IMR-90 (cell line): ENCODE measurements at regions not wholly inside any gene's neighbourhood (a gene's known extent, or its start where the extent isn't known, plus 50 kb on each side); places are given as distances from the start of the nearest gene placed in this dataset.

Experiments used
- ATAC-seq: fragments of 200-7000 bp; cut with Tn5 transposase; 2 replicates; pipeline ENCODE4 v1.9.1; 2020; ENCODE audit warnings: low read depth, mild to moderate bottlenecking, moderate library complexity
- BruUV-seq: library from RNA; stranded (reverse); fragments of 400-500 nt; replicated peaks from 2 replicates; lab custom pipeline; 2021; lab: Mats Ljungman, UMichigan
- CTCF ChIA-PET: fragments of 300-600 bp; formaldehyde crosslinking; extraction: SDS; loops from one replicate; lab custom pipeline; 2021; ENCODE audit warnings: antibody characterized with exemption; lab: Yijun Ruan, JAX
- POLR2A ChIA-PET: fragments of 300-600 bp; sonication (Branson Sonifier 250); formaldehyde crosslinking; loops from one replicate; lab custom pipeline; 2022; ENCODE audit warnings: antibody characterized with exemption; ENCODE audit not compliant: unreplicated experiment; lab: Charles Lee
- DNase-seq: peaks from one replicate; pipeline ENCODE4 v3.0.0; 2013
- H2AFZ ChIP-seq: replicated peaks from 2 replicates; pipeline ENCODE3; 2013; ENCODE audit warnings: low read length, mild to moderate bottlenecking; ENCODE audit not compliant: poor library complexity
- H2AK5ac ChIP-seq: 2 replicates; pipeline ENCODE4 v1.6.1; 2013; ENCODE audit warnings: low read depth, low read length, inconsistent platforms
- H2AK9ac ChIP-seq: replicated peaks from 2 replicates; pipeline ENCODE3; 2013; ENCODE audit warnings: mild to moderate bottlenecking, low read depth, low read length, moderate library complexity; ENCODE audit not compliant: poor library complexity
- H2BK120ac ChIP-seq: 2 replicates; pipeline ENCODE4 v1.6.1; 2013; ENCODE audit warnings: low read depth, low read length, inconsistent platforms
- H2BK15ac ChIP-seq: 3 replicates; pipeline ENCODE4 v1.6.1; 2013; ENCODE audit warnings: low read depth, low read length, inconsistent platforms
- H2BK20ac ChIP-seq: 2 replicates; pipeline ENCODE4 v1.6.1; 2013; ENCODE audit warnings: low read depth, mild to moderate bottlenecking, inconsistent platforms, low read length, moderate library complexity
- H2BK5ac ChIP-seq: 2 replicates; pipeline ENCODE4 v1.6.1; 2013; ENCODE audit warnings: mild to moderate bottlenecking, low read depth, low read length, inconsistent platforms; ENCODE audit not compliant: poor library complexity, severe bottlenecking
- H3K14ac ChIP-seq: replicated peaks from 2 replicates; pipeline ENCODE4 v1.6.1; 2013; ENCODE audit warnings: low read depth, low read length, inconsistent platforms
- H3K18ac ChIP-seq: 2 replicates; pipeline ENCODE4 v1.6.1; 2013; ENCODE audit warnings: low read depth, low read length, control low read depth
- H3K23ac ChIP-seq: 2 replicates; pipeline ENCODE4 v1.6.1; 2013; ENCODE audit warnings: low read depth, low read length, inconsistent platforms
- H3K27ac ChIP-seq: 2 replicates; pipeline ENCODE4 v1.5.1; 2013; ENCODE audit warnings: mild to moderate bottlenecking, control low read depth, low read length; ENCODE audit not compliant: insufficient read depth
- H3K27me3 ChIP-seq: 2 replicates; pipeline ENCODE4 v1.6.1; 2013; ENCODE audit warnings: low read length; ENCODE audit not compliant: control insufficient read depth, insufficient read depth
- H3K36me3 ChIP-seq: 2 replicates; pipeline ENCODE4 v1.6.1; 2013; ENCODE audit warnings: low read length, mixed read lengths; ENCODE audit not compliant: control insufficient read depth, insufficient read depth
- H3K4ac ChIP-seq: 2 replicates; pipeline ENCODE4 v1.6.1; 2013; ENCODE audit warnings: low read depth, low read length, inconsistent platforms
- H3K4me1 ChIP-seq: 2 replicates; pipeline ENCODE4 v1.6.1; 2013; ENCODE audit warnings: low read length, mixed read lengths; ENCODE audit not compliant: control insufficient read depth, insufficient read depth
- H3K4me2 ChIP-seq: 2 replicates; pipeline ENCODE4 v1.6.1; 2013; ENCODE audit warnings: low read depth, mild to moderate bottlenecking, control low read depth, low read length, moderate library complexity
- H3K4me3 ChIP-seq: 2 replicates; pipeline ENCODE4 v1.5.1; 2013; ENCODE audit warnings: low read depth, mild to moderate bottlenecking, control low read depth, low read length, moderate library complexity; ENCODE audit not compliant: insufficient read depth
- H3K56ac ChIP-seq: 2 replicates; pipeline ENCODE4 v1.6.1; 2013; ENCODE audit warnings: low read length, inconsistent platforms; ENCODE audit not compliant: insufficient read depth; ENCODE audit errors: extremely low read depth
- H3K79me1 ChIP-seq, 2 experiments: 2 replicates each; pipeline ENCODE4 v1.6.1; 2013; ENCODE audit warnings: low read length in 2 of 2, inconsistent platforms in 1 of 2, low read depth in 1 of 2
- H3K9ac ChIP-seq: 2 replicates; pipeline ENCODE4 v1.6.1; 2013; ENCODE audit warnings: low read depth, low read length, control low read depth
- H3K9me1 ChIP-seq: 2 replicates; pipeline ENCODE4 v1.6.1; 2013; ENCODE audit warnings: low read length, inconsistent platforms; ENCODE audit not compliant: insufficient read depth
- H3K9me3 ChIP-seq: 2 replicates; pipeline ENCODE4 v1.6.1; 2013; ENCODE audit warnings: low read length; ENCODE audit not compliant: control insufficient read depth, insufficient read depth
- H4K20me1 ChIP-seq: 2 replicates; pipeline ENCODE4 v1.6.1; 2013; ENCODE audit warnings: low read length, inconsistent platforms; ENCODE audit not compliant: insufficient read depth
- H4K5ac ChIP-seq: 2 replicates; pipeline ENCODE4 v1.6.1; 2013; ENCODE audit warnings: mild to moderate bottlenecking, low read depth, low read length, control low read depth
- H4K8ac ChIP-seq, 2 experiments: 2 replicates each; pipeline ENCODE4 v1.6.1; 2013; ENCODE audit warnings: low read depth in 2 of 2, low read length in 2 of 2, control low read depth in 1 of 2, inconsistent platforms in 1 of 2
- H4K91ac ChIP-seq: 2 replicates; pipeline ENCODE4 v1.6.1; 2013; ENCODE audit warnings: low read depth, low read length, inconsistent platforms; ENCODE audit not compliant: insufficient read depth
- MAFK ChIP-seq: IDR thresholded peaks from 2 replicates; pipeline ENCODE4 v1.6.1; 2012; ENCODE audit warnings: low read depth, low read length, improper control_type of control experiment
- POLR2A ChIP-seq: IDR thresholded peaks from 2 replicates; pipeline ENCODE4 v1.6.1; 2012; ENCODE audit warnings: mild to moderate bottlenecking, low read depth, low read length
- RAD21 ChIP-seq: IDR thresholded peaks from 2 replicates; pipeline ENCODE4 v1.6.1; 2012; ENCODE audit warnings: low read length, improper control_type of control experiment
- RCOR1 ChIP-seq: IDR thresholded peaks from 2 replicates; pipeline ENCODE4 v1.6.1; 2012; ENCODE audit warnings: mild to moderate bottlenecking, low read length, improper control_type of control experiment; ENCODE audit not compliant: insufficient replicate concordance
- SMC3 ChIP-seq: fragments of 150-350 bp; IDR thresholded peaks from 2 replicates; pipeline ENCODE4 v1.6.1; 2016; ENCODE audit warnings: low read depth, mild to moderate bottlenecking, antibody characterized with exemption, low read length, moderate library complexity
- WGBS, 2 experiments: methylation state at CpG; one replicate each; pipeline versions ENCODE4 v1.1.5 to v1.1.7; 2013; ENCODE audit warnings: missing lambda C conversion rate in 2 of 2; ENCODE audit not compliant: insufficient read length in 1 of 2; ENCODE audit errors: extremely low coverage in 2 of 2; 5-methylcytosine and 5-hydroxymethylcytosine counted together
- dilution Hi-C: fragments of 300-500 bp; cut with HindIII; formaldehyde crosslinking; loops from one replicate; pipeline ENCODE4 v1.14.3; 2018; ENCODE audit warnings: low sequenced_read_pairs; ENCODE audit not compliant: unreplicated experiment
- in situ Hi-C: fragments of 300-500 bp; cut with MboI; formaldehyde crosslinking; loops from 3 replicates; pipeline ENCODE4 v1.14.3; 2019; ENCODE audit warnings: low sequenced_read_pairs, inconsistent platforms, mixed read lengths
- intact Hi-C: fragments of 100-400 bp; cut with micrococcal nuclease; formaldehyde crosslinking; loops from 2 replicates; pipeline ENCODE4 v1.10.0; 2022
- TF ChIP-seq, protein P1 (sequence below): conservative IDR thresholded peaks from 2 replicates; pipeline ENCODE4 v1.5.1; 2012; ENCODE audit warnings: mild to moderate bottlenecking, low read depth, low read length, improper control_type of control experiment

DNA sequence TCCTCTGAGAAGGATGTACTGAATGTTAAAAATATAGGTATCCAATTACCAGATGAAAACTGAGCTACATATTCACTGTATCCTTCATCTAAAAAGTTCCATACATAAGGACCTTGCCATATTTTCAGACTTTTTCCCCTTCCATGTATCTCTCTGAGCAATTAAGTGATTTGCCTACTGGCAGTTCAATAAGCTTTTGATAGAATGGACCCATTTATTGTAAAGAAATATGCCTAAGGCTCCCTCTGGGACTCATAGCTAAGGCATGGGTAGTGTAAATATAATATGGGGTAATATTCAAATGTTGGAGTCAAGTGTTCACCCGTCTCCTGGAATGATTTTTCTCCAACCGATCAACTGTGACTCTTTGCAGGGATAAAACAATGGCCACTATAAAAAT, 135.4 kb upstream of the FSHR start:
- Histone ChIP-seq H3K4me2 (no peak overlapping the region), H3K4ac (no peak overlapping the region), H2AK9ac (no peak overlapping the region), H3K4me3 (no peak overlapping the region), H3K9me3 (no peaks in the 10 kb centered on the region), H2AFZ (no peak overlapping the region), H2BK120ac (no peak overlapping the region), H3K9ac (no peak overlapping the region), H3K18ac (no peak overlapping the region), H4K20me1 (no peaks in the 10 kb centered on the region), H2BK5ac (no peak overlapping the region), H3K27me3 (no peaks in the 10 kb centered on the region), H3K23ac (no peak overlapping the region), H2BK15ac (no peak overlapping the region), H4K5ac (no peak overlapping the region), H3K9me1 (no peaks in the 10 kb centered on the region), H3K14ac (no peak overlapping the region), H3K27ac (no peak overlapping the region), H3K56ac (no peak overlapping the region), H2BK20ac (no peak overlapping the region), H4K91ac (no peak overlapping the region), H3K36me3 (no peaks in the 10 kb centered on the region), H3K79me1 (no peaks in the 10 kb centered on the region), H2AK5ac (no peak overlapping the region), H3K4me1 (no peaks in the 10 kb centered on the region), H4K8ac (no peak overlapping the region)
- ATAC-seq, result no peak
- BruUV-seq, result no TSS peak
- POLR2A ChIA-PET, result no interaction called here
- DNase-seq, result no peak
- TF ChIP-seq POLR2A (no peak), RCOR1 (no peak), MAFK (no peak), RAD21 (no peak), SMC3 (no peak)
- TF ChIP-seq, protein P1, sequence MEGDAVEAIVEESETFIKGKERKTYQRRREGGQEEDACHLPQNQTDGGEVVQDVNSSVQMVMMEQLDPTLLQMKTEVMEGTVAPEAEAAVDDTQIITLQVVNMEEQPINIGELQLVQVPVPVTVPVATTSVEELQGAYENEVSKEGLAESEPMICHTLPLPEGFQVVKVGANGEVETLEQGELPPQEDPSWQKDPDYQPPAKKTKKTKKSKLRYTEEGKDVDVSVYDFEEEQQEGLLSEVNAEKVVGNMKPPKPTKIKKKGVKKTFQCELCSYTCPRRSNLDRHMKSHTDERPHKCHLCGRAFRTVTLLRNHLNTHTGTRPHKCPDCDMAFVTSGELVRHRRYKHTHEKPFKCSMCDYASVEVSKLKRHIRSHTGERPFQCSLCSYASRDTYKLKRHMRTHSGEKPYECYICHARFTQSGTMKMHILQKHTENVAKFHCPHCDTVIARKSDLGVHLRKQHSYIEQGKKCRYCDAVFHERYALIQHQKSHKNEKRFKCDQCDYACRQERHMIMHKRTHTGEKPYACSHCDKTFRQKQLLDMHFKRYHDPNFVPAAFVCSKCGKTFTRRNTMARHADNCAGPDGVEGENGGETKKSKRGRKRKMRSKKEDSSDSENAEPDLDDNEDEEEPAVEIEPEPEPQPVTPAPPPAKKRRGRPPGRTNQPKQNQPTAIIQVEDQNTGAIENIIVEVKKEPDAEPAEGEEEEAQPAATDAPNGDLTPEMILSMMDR, result no peak
- intact Hi-C loops (no loop called here), dilution Hi-C loops (no loop called here), in situ Hi-C loops (no loop called here)
- no CpG with 5 or more reads among the region's 2 CpGs for WGBS, 2 experiments
- CTCF ChIA-PET, result no interaction called here
